DND-41 (cell line): ENCODE measurements at regions not wholly inside any gene's neighbourhood (a gene's known extent, or its start where the extent isn't known, plus 50 kb on each side); places are given as distances from the start of the nearest gene placed in this dataset.

Experiments
- ATAC-seq: fragments of 200-7000 bp; cut with Tn5 transposase; 3 replicates; pipeline ENCODE4 v1.9.1; 2021; ENCODE audit warnings: low read depth; ENCODE audit not compliant: insufficient read depth
- DNase-seq: peaks from one replicate; pipeline ENCODE4 v3.0.0-alpha.2; 2020
- H2AFZ ChIP-seq: 2 replicates; pipeline ENCODE4 v1.6.0; 2012; ENCODE audit warnings: low read depth, low read length
- H3K27ac ChIP-seq: 2 replicates; pipeline ENCODE4 v1.5.1; 2012; ENCODE audit warnings: low read length, inconsistent platforms
- H3K27me3 ChIP-seq: fragments of 200-600 bp; sonication (generic); 2 replicates; pipeline ENCODE4 v1.6.0; 2012; ENCODE audit warnings: low read length, mild to moderate bottlenecking, inconsistent platforms; ENCODE audit not compliant: insufficient read depth, poor library complexity
- H3K36me3 ChIP-seq: 2 replicates; pipeline ENCODE4 v1.5.1; 2012; ENCODE audit warnings: low read length, inconsistent platforms; ENCODE audit not compliant: insufficient read depth
- H3K4me1 ChIP-seq: 2 replicates; pipeline ENCODE4 v1.5.1; 2012; ENCODE audit warnings: mild to moderate bottlenecking, low read length; ENCODE audit not compliant: insufficient read depth
- H3K4me2 ChIP-seq: 2 replicates; pipeline ENCODE4 v1.6.0; 2012; ENCODE audit warnings: mild to moderate bottlenecking, moderate library complexity, low read length, inconsistent platforms; ENCODE audit not compliant: insufficient read depth
- H3K4me3 ChIP-seq, 2 experiments: fragments of 200-600 bp in 1 of 2; shearing (Covaris generic) in 1 of 2; 2 replicates each; pipeline ENCODE4 v1.5.1; 2012 to 2016; ENCODE audit warnings: inconsistent platforms in 2 of 2, low read length in 2 of 2, mild to moderate bottlenecking in 2 of 2, low read depth in 1 of 2, moderate library complexity in 1 of 2
- H3K79me2 ChIP-seq: 2 replicates; pipeline ENCODE4 v1.6.0; 2012; ENCODE audit warnings: low read length, inconsistent platforms; ENCODE audit not compliant: insufficient read depth
- H3K9ac ChIP-seq: 2 replicates; pipeline ENCODE4 v1.6.0; 2012; ENCODE audit warnings: low read depth, mild to moderate bottlenecking, inconsistent platforms, low read length, moderate library complexity
- H3K9me3 ChIP-seq: 2 replicates; pipeline ENCODE4 v1.5.1; 2012; ENCODE audit warnings: low read length, moderate library complexity, mild to moderate bottlenecking, inconsistent platforms; ENCODE audit not compliant: insufficient read depth, severe bottlenecking
- H4K20me1 ChIP-seq: 2 replicates; pipeline ENCODE4 v1.6.0; 2012; ENCODE audit warnings: low read length; ENCODE audit not compliant: insufficient read depth
- CTCF ChIP-seq: IDR thresholded peaks from 2 replicates; pipeline ENCODE4 v1.5.1; 2012; ENCODE audit warnings: borderline replicate concordance, low read length, moderate library complexity, mild to moderate bottlenecking; ENCODE audit not compliant: poor library complexity, severe bottlenecking; ENCODE audit errors: extremely low read depth
- EZH2 ChIP-seq: IDR thresholded peaks from 3 replicates; pipeline ENCODE4 v1.6.1; 2012; ENCODE audit warnings: borderline replicate concordance, low read depth, mild to moderate bottlenecking, moderate library complexity, low read length, inconsistent platforms; ENCODE audit not compliant: severe bottlenecking

GRCh38 chrX:30161043-30161442, 54.3 kb upstream of the MAGEB2 start:
- H2AFZ ChIP-seq, result no peak overlapping the region
- no peaks in the 10 kb centered on the region for H3K27me3 ChIP-seq
- no peak overlapping the region for H3K27ac ChIP-seq
- TF ChIP-seq CTCF (no peak), EZH2 (no peak)
- no peak overlapping the region for H3K4me2 ChIP-seq
- H4K20me1 ChIP-seq, result no peaks in the 10 kb centered on the region
- H3K9ac ChIP-seq, result no peak overlapping the region
- H3K4me1 ChIP-seq, result no peaks in the 10 kb centered on the region
- DNase-seq (no peak), ATAC-seq (no peak)
- H3K79me2 ChIP-seq, result no peaks in the 10 kb centered on the region
- no peak overlapping the region for H3K4me3 ChIP-seq
- H3K9me3 ChIP-seq, result no peaks in the 10 kb centered on the region
- no peaks in the 10 kb centered on the region for H3K36me3 ChIP-seq
